Midbrain (tissue), 1 donor: ENCODE measurements at regions not wholly inside any gene's neighbourhood (a gene's known extent, or its start where the extent isn't known, plus 50 kb on each side); places are given as distances from the start of the nearest gene placed in this dataset.

Experiments
- DNase-seq: peaks from one replicate; lab custom pipeline; 2025; lab: John Stamatoyannopoulos, UW

DNA sequence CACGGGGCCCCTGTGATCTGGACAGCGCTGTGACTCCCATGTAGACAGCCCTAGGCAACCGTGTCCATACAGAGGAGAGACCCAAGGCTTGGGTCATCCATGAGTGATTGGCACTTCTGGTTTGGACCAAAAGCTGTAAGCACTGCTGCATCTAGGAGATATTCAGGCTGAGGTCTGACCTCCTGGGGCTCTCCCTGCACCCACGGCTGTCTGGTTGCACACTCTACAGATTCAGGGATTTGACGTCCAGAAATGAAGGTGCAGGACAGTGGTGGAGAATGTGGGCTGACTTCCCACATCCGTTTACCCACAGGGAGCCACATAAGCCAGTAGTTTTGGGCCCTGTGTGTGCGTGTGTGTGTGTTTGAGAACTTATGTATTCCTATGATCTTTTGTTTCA lies 76.2 kb upstream of the ARHGEF7 start:
- DNase-seq, result no peak

DNA sequence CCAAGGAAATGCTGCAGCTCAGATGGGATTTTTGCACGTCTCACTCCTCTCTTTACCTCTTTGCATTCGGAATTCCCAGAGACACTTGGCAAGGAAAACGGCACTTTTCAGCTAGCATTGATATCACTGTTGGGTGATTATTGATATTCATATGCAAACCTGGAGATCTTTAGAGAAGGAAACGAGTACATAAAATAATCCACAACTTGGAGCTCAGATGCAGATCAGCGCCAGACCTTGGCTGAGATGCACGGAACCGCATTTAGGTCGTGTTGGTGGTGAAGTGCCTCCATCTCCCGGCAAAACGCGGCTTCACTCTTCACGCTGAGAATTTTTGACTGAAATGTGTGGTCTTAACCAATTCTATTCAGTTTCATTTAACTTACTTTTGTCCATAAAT lies 77.2 kb upstream of the ARHGEF7 start:
- DNase-seq, result no peak

DNA sequence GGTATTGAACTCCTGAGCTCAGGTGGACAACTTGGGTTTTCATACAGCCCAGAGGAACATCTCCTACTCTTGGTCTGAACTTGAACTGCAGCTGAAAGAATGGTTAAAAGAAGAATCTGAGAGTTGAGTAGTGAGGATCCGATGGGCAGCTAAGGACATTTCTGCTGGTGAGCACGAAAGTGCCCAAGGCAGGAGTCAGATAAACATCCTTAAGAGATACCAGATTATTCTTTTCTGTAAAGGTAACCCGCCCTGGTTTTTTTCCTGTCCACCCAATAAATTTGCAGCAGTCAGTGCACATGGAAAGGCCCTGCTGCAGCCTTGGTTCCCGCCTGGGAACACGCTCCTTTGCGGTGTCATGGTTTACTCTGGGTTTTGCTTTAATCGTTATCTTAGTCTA lies 78.4 kb upstream of the ARHGEF7 start:
- no peak for DNase-seq

DNA sequence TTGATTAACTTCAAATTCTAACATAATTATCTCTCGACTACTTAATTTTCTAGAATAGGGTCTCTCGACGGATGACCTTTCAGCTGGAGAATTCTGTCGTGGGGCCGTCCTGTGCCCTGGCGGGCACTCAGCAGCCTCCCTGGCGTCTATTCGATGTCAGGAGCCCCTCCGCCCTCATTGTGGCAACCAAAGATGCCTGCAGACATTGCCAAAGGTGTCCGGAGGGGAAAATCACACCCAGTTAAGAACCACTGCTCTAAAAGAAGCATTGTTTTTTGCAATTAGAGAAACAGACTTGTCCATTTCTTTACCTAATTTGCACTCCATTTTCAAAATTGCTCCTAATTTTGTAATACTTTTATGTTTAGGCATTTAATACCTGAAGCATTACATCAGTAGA lies 79.2 kb upstream of the ARHGEF7 start:
- DNase-seq, result no peak

DNA sequence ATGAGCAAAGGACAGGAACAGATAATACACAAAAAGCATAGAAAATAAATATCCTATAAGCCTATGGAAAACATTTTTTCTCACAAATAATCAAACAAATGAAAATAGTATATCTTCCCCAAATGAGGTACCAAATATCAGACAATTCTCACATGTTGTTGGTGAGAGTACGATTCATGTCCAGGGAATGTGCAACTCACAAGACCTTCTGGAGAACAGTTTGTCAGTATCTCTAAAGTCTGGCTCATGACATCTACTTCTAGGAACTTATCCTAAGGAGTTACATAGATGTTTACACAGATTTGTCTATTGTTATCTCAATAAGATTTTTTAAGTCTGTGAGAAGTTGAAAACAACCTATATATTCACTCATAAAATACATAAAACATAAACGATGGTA lies 80.3 kb upstream of the ARHGEF7 start:
- no peak for DNase-seq

DNA sequence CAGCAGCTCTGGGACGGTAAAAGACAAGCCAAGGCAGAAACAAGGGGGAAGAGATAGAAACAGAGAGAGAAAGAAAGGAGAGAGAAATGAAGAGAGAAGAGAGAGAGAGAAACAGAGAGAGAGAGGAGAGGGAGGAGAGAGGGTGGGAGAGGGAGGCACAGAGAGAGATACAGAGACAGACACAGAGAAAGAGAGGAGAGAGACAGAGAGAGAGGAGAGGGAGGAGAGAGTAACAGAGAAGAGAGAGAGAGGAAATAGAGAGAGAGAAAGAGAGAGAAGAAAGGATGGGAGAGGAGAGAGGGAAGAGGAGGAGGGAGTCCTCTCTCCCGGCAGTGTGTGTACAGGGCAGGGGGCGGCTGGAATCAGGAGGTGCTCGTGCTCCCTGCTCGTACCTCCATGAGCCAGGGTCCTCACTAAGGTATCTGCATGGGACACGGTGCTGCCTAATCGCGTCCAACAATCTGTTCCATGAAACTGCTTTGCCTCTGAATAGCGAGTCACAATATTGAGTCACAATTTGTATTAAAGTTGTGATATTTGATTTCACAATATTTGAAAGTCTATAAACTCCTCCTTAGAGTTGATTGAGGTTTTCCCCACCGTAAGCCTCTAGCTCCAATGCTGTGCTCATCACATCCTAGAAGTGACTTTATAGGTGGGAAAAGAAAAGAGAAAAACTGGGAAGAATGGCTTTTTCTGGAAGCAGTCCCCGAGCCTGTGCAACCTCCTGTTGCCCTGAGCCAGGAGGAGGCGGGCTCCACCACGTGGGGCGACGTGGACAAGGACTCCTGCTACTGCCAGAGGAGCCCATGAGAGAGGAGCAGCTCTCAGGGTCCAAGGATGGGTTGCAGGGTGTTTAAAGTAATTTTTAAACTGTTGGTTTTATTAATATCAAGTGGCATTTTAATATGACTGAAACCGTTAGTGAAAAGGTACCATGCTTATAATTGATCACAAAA lies 81.7 kb upstream of the ARHGEF7 start:
- DNase-seq, result no peak

DNA sequence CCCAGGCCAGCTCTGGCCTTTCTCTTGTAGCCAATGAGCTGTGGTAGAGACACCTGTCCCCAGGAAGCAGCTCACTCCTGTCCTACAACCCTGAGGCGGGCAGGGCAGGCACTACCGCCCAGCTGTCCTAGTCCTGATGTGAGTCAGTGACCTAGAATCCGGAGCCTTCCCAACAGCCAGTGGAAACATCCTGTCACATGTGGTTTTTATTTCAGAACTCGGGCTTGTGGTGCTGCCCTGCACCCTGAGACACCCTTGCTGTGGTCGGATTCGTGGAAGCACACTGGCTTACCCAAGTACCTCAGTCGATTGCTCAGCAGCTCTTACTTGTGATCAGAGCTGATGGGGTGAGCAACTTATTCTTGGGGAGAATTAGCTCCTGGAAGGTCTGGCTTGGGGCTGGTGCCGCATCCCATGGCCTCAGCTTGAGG lies 83.6 kb upstream of the ARHGEF7 start:
- no peak for DNase-seq

DNA sequence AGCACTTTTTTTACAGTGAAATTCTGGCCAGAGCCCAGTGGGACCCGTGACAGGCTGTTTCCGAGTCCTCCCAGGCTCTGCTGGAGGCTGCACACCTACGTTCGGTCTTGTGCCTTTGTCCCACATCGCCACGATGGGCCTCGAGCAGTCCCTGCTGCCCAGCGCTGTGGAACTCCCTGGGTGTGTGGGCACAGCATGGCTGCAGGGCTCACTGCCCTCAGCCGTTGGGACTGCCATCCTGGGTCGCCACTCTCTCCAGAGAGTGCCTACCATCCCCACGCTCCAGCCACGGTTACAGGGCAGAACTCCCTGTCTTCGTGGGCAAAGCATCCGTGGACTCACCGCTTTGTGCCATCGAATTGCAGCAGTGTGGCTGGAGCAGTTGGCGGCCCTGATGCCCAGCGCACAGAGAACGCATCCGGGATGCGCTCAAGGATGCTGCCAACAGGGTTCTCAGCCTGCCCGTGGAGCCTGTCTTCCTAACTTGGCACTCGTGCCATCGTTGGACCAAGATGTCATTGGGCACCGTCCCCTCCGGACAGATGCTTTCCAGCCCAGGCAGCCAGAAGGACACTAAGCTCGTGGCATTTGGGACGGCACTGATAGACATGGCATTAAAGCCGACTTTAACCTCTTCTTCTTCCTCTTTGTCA lies 85.0 kb upstream of the ARHGEF7 start:
- DNase-seq, result no peak

DNA sequence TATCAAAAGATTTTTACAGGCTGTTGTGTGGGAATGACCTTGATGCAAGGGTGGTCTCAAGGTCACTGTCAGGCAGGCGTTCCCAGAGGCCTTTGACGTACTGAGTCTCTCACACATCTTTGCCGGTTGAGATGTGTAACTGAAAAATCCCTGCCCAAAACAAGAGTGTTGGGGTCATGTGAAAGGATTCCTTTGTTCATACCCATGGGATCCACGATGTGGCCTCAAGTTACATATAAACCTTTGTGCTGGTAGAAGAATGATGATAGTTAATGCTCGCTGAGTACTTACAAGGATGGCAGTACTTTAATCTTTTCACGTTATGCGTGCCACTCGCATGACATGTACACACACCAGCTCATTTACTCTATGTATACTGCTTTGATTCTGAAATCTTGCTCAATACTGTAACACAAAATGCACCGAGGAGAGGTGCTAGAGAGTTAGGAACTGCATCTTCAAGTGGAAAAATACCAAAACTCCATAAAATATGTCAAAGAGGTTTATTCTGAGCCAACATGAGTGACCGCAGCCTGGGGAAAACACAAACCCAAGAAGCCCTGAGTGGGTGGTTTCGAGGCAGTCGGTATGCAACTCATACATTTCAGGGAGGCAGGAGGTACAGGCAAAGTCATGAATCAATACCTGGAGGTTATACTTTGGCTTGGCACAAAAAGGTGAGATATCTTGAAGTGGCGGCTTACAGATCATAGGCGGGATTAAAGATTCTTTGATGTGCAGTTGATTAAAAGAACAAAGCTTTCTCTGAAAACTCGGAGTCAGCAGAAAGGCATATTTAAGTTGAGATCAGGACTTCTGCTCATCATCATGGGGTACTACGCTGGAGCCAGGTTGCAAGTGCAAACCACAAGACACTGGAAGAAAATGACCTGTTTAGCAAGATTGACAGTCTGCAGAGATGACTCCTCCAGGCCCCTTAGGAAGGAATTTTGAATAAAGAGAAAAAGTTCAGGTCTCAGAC lies 87.4 kb upstream of the ARHGEF7 start:
- DNase-seq, result no peak

DNA sequence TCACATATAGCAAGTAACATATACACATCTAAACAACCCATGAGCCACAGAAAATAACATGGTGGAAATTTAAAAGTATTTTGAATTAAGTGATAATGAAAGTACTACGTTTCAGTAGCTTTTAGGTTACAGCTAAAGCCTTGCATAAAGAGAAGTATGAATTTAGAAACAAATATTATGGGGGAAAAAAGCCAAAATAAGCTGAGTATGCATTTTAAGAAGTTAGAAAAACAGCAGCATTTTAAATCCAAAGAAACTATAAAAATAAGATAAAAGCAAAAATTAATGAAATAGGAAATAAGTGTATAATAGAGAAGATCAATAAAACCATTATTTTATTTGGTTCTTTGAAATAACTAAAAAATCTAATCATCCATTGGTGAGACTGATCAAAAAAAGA lies 89.8 kb upstream of the ARHGEF7 start:
- DNase-seq, result no peak

DNA sequence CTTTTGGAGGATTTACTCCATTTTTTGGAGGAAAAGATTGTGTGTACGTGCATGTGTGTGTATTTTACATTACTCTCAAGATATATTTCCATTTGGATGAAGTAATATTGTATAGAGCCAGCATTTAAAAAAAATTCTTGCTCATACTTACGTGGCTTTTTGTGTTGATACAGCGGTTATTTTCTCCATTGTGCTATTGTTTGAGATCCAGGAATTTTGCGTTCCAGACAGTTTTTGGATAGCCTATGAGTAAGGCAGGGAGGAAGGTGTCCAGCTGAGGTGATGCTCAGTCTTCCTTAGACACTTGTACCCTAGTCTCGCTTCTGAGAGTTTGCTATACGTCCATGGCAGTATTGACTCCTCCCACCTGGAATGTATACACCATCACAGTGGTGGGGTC lies 92.2 kb upstream of the ARHGEF7 start:
- no peak for DNase-seq

DNA sequence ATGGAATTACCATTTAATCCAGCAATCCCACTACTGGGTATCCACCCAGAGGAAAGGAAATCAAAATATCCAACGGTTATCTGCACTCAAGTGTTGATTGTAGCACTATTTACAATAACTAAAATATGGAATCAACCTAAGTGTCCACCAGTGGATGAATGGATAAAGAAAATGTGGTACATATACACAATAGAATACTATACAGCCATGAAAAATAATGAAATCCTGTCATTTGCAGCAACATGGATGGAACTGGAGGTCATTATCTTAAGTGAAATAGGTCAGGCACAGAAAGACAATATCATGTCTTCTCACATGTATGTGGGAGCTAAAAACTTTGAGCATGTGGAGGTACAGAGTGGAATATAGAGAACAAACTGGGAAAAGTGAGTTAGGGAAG lies 92.9 kb upstream of the ARHGEF7 start:
- DNase-seq, result no peak

DNA sequence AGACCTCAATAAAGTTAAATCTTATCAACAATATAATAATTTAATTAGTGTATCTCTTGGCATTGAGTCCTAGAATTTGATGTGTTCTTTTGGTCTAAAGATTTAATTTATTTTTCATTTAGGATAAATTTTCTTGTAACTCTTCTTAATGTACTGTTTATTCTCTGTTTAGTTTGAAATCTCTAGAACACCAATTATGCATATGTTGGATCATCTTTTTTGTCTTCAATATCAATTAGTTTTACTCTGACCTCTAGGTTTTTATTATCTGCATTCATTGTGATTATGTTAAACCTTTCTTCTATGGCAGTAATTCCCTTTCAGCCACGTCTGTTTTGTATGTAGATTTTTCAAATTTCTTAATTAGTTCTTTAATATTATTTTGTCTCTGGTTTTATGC lies 93.8 kb upstream of the ARHGEF7 start:
- no peak for DNase-seq

DNA sequence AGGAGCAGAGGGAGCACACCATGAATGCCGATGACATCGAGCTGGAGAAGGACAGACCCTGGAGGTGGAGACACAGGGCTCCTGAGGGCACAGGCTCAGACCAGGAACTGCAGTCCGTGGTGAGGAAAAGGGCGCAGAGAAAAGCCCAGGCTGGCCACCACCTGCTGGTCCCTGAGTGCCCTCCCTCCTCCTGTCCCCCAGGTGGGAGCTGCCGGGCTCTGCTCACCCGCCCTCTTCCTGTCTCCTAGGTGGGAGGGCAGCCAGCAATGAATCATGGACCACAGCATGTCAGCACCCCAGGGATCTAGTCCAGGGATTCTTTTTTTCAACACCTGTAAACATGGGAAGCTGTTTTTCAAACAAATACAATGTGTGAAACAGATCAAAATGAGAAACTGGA lies 94.6 kb upstream of the ARHGEF7 start:
- DNase-seq, result no peak

DNA sequence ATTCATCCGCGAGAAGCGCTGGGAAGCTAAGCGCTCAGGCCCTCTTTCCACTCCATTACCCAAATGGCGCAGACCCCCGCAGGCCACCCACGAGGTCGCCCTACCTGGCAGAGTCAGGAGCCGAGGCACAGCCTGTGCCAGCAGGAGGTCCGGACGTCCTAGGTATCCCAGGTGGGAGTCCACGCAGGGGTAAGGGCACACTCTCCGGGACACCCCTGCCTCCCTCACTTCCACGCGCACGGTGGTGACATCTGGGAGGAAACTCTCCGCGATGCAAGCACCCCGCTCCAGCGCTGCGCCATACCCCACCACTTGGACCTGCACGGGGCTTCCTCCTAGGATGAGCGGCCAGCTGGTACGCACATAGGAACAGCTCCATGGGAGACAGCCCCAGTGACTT lies 95.1 kb upstream of the ARHGEF7 start:
- no peak for DNase-seq

DNA sequence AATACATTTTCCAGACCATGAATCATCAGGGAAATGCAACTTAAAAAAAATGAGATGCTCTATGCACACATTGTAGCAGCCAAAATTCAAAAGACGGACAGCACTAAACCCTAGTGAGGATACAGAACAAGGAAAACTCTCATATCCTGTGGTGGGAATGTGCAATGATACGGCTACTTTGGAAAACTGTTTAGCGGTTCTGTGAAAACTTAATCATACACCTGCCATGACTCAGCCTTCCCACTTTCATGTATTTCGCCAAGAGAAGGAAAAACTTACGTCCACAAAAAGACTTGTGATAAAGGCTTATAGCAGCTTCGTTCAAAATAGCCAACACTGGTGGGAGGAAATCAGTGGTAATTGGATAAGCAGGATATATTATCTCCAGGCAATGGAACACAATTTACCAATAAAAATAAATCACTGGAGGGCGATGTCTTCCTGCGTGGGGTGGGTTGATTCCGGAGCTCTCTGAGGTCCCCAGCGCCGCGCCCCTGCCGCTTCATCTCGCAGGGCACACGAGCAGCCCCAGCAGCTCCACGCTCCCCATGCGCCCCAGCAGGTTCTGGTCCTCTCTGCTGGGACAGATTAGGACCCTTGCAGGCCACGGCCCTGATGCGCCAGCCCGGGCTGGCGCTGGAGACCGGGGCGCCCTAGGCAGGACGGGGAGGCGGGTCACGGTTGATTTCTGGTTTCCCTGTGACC lies 97.2 kb upstream of the ARHGEF7 start:
- DNase-seq, result no peak

DNA sequence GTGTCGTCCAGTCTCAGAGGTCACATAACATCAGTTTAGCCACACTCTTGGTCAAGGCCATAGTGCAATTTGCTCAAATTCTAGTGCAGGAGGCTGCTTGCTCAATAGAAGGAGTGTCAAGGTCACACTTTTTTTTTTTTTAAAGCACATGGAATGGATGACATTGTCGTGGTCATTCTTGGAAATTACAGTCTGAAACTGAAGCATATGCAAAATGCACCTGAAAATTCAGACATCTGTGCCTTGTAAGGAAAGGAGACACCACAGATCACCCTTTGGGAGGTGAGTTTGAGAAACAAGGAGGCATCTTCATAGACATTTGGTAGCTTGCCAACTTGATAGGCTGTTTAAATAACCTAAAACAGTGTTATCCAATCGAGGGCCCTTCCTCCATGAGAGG lies 98.3 kb upstream of the ANKRD10 start:
- no peak for DNase-seq

DNA sequence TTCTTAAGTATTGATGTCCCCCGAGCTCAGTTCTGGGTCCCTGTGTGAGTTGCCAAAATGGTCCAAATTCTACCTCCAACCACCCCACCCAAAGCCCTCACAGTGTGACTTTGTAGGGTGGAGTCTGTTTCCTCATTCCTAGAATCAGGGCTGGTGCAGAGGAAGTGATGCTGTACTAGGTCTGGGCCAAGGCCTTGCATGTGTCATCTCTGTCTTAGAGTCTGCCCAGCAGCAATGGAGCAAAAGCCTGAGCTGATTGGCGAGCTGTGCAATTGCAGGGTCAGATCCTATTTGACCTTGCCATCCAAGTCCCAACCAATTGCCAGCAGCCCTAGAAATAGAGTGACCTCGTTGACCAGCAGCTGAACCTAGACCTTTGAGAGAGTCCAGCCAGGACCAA lies 97.0 kb upstream of the ANKRD10 start:
- no peak for DNase-seq

DNA sequence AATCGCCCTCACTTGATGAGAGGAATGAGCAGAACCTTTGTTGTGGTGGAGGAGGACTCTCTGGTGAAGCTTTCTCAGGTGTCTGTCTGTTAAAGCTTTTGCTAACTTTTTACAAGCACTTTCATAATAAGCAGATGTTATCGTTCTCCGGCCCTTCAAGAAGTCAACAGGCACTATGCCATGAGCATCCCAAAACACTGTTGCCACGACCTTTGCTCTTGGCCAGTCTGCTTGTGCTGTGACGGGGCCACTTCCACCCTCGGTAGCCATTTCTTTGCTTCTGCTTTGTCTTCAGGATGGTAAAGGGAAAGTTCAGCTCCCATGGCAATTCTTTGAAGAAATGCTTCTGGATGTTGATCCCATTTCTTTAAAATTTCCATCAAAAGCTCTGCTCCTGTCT lies 93.5 kb upstream of the ANKRD10 start:
- DNase-seq, result no peak

DNA sequence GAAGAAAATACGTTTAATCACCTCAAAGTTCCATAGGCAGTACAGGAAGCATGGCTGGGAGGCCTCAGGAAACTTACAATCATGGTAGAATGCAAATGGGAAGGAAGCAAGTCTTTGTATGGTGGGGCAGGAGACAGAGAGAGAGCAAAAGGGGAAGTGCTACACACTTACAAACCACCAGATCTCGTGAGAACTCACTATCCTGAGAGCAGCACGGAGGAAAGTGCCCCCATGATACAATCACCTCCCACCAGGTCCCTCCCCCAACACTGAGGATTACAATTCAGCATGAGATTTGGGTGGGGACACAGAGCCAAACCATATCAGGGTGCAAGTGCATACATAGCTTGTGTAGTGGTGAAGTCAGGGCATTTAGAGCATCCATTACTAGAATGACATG lies 92.3 kb upstream of the ANKRD10 start:
- no peak for DNase-seq

DNA sequence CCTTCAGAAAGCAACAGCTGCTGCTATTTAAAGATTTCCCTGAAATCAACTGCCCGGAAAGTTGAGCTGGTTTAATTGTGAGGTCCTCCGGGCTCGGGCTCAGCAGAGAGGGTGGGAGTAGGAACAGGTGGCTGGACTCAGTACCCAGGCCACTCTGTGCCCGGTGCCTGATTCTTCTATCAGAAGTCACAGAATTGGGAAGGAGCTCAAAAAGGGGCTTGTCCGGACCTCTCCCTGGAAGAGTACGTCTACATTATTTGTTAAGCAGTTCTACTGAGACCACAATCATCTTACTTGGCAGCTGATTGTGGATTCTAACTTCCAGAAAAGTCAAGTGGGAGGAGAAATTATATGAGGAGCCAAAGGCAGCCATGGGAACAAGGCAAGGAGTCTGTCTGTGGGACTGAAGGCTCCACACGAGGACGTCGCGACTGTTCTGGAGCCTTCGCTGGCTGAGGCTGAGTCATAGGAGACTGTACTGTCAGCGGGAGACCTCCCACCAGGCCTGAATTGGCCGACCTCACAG lies 91.7 kb upstream of the ANKRD10 start:
- DNase-seq, result no peak
